Umbilical cord (tissue), 1 donor: ENCODE measurements at regions not wholly inside any gene's neighbourhood (a gene's known extent, or its start where the extent isn't known, plus 50 kb on each side); places are given as distances from the start of the nearest gene placed in this dataset.

Experiments used
- DNase-seq: peaks from one replicate; pipeline ENCODE4 v3.0.0-alpha.2; 2015; ENCODE audit warnings: low spot score

DNA sequence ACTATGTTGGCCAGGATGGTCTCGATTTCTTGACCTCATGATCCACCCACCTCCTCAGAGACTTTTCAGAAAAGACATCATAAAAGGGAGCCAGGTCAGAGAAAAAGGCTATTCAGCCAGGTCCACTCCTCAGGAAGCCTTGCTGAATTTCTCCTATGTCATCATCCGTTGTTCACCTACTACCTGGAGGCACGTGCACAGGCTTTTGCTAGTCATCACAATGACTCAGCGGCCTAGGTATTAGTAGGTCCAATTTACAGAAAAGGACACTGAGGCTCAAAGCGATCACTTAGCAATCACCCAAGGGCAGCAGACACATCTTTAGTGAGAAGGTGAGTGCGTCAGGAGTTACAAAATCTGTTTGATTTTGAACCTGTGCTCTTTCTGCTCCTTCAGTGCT lies 72.3 kb upstream of the RAD23B start:
- DNase-seq, result no peak

DNA sequence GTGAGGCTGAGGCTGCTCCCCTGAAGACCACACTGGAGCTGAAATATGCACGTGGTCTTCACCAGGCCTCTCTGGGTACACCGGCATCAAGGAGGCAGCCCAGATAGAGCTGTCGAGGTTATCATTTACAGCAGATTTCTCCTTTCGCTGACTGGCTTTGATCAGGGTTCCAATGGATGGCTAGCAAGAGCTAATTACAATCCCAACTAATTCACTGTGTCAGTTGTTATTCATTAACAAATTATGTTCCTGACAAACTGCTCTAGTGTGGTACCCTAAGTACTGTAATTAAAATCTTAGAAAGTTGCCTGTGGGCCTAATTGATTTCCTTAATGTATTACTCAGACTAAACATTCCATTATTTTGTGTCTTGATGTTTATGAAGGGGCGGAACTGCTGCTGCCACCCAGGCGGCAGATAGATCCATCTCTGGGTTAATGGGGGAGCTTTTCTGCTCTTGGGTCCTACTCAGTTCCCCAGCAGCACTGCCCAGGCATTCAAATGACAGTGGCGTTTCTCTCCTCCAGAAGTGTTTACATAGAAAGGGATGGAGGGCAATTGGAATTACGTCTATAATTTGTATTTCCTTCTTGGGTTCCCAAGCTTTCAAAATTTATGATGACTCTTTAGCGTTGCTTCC lies 71.7 kb upstream of the RAD23B start:
- DNase-seq, result no peak

DNA sequence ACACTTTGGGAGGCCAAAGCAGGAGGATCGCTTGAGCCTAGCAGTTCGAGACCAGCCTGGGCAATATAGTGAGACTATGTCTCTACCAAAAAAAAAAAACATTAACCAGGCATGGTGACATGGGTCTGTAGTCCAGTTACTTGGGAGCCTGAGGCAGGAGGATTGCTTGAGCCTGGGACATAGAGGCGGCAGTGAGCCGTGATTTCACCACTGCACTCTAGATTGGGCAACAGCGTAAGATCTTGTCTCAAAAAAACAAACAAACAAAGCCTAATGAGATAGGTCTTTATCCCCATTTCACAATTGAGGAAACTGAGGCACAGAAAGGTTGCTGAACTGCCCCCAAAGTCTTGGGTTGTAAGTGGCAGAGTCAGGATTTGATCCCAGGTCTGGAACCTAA lies 70.5 kb upstream of the RAD23B start:
- DNase-seq, result no peak

DNA sequence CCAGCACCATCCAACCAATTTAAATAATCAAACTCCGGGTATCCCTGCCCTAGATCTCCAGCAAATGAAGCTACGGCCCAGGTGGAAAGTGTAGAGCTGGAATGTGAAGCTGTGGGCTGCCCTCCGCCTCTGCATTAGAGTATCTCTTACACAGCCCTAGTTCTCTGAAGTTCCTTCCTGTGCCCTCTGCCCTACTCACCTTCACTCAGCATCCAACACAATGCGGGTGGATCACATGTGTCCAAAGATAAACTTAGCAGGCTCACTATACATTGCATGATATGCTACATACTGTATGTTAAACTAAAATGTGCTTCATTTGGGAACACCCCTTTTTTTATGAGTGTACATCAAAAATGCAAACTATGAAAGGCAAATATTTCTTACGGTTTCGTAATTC lies 70.0 kb upstream of the RAD23B start:
- peak; percentile 10 for DNase-seq

DNA sequence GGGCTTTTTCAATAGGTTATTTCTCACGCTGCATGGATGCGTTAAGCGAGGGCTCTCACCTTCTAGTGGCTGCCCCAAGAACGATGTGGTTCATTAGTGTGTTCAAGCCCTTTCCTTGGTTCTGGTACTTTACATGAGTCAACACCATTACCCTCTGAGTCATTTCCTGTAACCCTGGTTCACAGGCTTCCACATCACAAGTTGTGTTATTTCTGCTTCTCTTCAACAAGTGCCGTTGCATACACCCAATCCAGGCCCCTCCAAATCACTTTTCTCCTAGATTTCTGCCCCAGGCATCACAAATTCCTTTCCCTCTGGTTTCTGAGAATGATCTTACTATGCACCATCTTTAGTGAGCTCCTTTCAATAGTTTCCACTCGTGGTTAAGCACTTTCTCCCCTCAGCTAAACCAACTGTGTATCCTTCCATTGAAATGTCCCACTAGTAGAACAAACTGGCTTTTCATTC lies 69.5 kb upstream of the RAD23B start:
- peak; percentile 60 for DNase-seq

DNA sequence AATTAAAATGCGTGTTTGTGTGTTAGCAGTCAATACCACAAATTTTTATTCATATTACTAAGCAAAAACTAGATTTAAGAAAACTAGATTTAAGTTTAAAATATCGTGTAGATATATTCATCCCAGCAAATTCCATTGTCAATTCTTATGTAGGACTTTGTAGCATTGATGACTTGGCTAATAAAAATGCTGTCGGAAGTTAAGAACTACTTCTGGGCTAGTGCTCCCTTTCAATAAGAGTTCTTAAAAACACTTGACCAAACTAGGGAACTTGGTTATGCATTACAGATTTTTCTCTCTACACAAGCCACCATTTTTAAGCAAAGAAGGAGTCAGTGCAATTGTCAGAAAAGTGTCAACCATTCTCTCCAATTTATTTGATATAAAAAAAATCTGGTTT lies 68.7 kb upstream of the RAD23B start:
- DNase-seq, result no peak

DNA sequence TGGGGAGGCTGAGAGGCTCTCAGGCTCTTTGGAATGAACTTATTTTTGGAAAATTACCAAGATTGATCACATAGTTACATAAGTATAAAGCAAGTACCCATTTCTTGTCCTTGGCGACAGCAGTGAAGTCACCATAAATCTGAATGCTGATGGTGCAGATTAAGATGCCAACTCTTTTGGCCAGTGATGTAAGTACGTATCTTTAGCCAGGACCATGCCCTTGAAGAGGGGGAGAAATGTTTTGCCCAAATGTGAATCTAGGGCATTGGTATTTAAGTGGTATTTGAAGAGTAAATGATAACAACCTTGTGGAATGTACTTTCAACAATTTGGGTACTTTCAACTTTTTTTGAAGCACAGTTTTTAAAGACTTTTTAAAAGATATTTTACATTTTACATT lies 68.2 kb upstream of the RAD23B start:
- DNase-seq, result no peak

DNA sequence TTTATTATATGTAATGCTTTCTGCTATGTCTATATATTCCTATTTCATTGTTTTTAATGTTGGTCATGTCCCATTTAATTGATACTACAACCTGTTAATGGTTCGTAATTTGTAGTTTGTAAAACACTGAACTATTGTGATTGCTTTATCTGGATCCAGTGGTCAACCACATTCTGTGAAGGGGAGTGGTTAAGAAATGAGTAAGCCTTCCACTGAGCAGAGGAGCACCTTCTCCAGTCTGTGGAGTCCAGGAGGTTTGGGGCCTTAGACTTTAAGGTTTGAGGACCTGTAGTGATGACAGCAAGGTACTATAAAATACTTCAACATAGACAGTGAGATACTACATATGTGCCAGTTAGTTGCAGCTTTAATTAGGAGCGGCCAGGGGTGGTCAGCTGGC lies 67.7 kb upstream of the RAD23B start:
- DNase-seq, result no peak

DNA sequence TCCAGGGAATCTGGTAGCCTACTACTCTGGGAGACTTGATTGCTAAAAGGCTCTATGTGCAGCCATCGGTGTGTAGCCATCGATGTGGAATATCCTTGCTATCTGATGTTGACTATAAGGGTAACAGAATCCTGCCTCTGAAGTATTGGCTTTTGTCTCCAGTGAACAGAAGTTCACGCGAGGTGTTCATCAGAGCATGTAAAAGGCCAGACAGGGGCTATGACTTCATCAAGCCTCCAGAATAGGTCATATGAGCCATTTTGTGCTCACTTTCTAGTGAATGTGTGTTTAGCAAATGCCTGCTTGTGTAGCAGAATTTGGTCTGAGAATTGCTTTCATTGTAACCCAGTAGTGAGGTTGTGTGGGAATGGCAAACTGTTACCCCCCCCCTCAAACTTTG lies 66.8 kb upstream of the RAD23B start:
- DNase-seq, result no peak

DNA sequence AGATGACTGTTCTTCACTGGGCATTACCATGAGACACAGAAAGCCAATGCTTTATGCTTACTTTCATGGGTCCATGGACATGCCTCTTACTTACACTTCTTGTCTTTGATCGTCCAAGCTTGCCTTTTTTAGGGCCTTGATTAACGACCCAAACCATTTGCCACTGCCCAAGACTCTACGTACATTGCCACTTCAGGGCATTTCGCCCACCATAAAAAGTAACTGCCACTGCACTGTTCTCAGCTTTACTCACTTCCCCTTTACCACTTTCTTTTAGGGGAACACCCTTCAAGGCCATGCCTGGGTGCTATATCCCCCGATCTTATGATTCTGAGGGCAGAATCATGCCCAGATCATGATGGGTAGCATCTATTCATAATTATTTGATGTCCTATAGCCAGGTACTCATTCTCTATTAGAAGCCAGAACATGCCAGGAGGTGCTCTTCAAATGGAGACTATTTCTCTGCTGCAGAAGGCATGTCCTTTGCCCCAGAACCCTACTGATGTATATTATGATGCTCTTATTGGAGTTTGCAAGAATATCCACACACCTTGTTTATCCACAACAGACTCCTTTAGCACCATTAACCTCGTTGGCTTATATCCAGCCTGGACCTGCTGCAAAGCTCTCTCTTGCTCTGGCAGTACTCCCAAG lies 64.1 kb upstream of the RAD23B start:
- no peak for DNase-seq

DNA sequence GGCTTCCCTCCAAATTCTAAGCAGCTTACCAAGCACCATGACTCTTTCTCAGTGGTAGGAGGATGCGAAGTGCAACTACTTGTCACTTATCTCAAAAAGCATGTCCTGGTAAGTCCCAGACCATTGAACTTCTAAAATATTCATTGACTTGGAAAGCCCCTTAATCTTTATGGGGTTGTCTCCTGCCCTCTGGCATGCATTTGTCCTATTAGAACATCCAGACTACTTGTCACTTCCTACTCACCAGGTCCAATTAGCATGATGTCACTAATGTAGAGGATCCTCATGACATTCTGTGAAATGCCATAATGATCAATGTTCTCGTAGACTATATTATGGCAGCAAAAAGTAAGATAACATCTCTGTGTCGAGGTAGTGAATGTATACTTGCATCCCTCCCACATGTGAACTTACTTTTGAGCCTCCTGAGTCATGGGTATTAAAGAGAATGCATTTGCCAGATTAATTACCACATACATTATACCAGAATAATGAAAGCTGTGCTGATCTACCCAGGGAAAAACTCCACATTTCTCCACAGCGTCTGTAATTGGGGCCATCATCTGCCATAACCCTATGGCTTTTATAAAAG lies 63.5 kb upstream of the RAD23B start:
- DNase-seq, result no peak

DNA sequence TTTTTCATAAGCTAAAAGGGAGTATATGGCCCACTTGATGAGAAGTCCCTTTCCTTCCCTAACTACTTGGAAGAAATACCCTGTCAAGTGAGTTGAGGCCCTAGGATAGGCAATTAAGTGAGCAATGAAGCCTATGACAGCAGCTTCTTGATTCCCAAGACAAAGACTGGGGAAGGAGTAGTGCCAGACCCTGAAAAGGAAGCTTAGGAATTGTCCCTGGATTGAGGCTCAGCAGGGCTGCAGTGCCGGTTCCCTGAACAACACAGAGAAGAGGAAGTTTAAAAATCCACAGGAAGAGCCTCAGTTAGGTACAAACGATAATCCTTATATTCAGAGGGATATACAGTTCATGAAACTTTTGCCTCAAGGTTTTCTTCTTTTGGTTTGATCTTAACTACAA lies 61.8 kb upstream of the RAD23B start:
- peak; percentile 26 for DNase-seq

DNA sequence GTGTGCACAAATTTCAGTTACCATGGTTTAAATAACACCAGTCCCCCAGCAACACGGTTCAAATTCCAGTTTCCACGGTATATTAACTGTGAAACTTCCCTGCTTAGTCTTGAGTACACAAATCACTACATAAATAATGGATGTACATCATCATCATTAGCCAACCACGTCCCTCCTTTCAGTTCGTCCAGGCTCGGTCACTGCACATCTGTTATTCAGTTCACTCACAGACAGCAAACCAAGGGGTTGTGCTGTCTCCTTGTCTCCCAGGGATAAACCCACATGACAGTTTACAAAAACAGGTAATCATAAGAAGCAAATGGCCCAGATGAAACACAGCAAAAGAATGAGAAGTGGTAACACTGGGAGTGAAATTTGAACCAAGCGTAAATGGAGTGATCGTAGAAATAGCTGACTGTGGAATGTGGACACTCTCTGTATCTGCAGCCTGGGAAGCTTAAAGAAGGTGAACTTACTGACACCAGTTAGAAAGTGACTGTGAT lies 61.0 kb upstream of the RAD23B start:
- peak; percentile 42 for DNase-seq

DNA sequence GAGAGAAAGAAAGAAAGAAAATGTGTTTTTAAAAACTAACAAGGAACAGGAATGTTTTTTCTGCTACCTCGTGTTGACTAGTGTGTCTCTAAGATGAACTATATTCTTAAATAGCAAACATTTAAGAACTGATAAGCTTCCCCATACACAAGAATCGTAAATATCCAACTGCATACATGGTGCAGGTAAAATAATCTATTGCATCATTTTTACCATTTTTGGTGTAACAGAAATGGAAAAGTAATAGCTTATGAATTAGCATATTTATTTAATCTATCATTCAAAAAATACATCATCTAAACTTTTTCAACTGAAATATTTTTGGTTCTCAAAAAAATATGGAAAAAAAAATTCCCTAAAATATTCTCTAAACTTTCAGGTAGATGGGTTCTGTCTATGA lies 59.7 kb upstream of the RAD23B start:
- no peak for DNase-seq

DNA sequence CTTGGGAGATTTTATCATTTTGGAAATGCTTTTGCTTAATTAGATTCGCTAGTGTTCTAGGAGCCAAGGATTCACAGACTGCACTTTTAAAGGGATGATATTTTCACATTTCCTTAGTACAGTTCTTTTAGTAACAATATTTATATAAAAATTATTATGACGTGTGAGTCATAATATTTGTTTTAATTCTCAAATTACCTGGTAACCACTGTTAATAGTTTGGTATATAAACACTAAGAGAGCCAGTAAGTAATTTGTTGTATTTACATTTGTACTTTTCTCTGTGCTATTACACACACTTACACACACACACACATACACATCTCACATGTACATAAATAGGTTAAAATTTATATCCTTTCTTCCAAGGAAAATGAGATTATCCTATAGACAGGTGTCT lies 58.8 kb upstream of the RAD23B start:
- no peak for DNase-seq

DNA sequence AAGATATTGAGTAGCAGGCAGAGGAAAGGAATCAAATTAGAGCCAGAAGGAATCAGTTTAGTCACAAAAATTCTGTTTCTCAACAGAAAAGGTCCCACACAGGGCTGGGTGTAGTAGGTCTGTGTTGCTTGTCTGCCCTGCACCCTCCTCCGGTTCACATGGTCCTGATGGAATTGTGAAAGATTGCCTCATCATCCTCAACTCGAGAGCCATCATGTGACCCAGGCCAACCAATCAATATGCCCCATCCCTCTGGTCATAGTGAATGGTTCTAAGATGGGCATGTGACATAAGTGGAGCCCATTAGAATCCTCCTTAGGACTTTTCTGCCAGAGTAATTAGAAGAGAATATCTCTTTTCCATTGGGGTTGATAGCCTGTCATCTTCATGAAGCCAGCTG lies 56.7 kb upstream of the RAD23B start:
- DNase-seq, result no peak

DNA sequence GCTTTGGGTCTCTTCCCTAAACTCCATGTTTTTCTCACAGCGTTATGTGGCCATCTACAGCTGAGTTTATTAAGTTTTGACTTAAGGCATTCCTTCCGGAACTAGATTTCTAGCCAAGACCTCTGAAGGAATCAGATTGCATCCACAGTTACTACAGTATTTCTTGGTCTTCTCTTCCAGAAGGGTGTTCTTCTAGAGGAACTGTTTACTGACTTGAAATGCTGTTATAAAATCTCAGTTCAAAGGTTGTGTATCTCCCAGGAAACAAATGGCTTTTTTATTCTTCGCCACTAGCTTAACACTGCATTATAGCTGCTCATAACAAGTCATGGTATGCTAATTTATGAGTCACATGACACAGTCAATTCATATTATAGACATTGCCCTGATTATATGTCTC lies 55.3 kb upstream of the RAD23B start:
- DNase-seq, result no peak

DNA sequence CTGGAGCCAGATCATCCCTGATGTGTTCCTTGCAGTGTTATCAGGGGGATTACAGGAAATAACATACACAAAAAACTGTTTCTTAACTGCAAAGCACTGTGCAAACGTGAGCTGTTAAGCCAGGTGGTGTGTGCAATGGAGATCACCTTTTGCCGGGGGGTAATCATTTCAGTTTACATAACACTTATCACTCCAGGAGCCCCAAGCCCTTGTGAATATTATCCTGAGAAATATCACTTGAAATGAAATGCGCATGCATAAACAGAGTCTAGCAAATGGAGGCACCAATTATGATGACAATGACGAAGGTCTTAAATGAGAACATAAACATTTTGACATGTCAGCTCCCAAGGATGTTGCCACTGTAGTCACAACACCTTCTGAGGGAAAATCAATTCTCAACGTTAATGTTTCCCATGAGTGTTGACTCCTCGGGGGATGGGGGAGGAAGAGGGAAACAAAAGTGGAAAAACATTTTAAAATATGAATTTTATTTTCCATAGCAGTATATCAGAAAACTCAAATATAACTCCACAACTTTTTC lies 54.5 kb upstream of the RAD23B start:
- no peak for DNase-seq

DNA sequence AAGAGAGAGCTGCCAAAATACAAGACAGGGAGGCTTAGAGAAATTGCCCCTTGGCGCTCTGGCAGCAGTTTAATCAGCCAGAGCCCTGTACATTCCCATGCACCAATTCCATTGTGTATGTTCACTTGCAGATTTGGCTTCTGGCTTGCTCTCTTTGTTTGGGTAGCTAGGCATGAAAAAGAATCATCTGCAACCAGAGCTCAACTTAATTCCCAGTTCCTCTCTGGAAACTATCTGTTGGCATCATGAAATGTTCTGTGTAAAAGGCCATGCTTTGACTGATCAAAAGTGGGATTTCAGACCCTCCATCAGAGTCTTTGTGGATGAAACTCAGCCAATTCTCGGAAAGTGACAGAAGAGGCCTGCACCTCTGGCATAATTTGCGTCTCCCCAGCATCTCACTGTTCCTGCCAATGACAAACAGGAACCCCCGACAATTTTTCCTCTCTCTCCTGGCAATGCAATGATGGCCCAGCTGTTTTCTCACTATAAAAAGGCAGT lies 53.8 kb upstream of the RAD23B start:
- no peak for DNase-seq
